Right ventricle myocardium inferior (tissue), 1 donor: ENCODE measurements at regions not wholly inside any gene's neighbourhood (a gene's known extent, or its start where the extent isn't known, plus 50 kb on each side); places are given as distances from the start of the nearest gene placed in this dataset.
"Not testable (repeated sequence)": the region's sequence is repeated elsewhere in the genome, so short reads cannot be mapped to it uniquely, and the experiment has no call there.

Experiments
- ATAC-seq: fragments of 200-7000 bp; cut with Tn5 transposase; one replicate; pipeline ENCODE4 v1.9.1; 2020; ENCODE audit warnings: mild to moderate bottlenecking, moderate library complexity
- DNase-seq: peaks from one replicate; pipeline ENCODE4 v3.0.0; 2021; ENCODE audit errors: missing footprints
- intact Hi-C: fragments of 100-400 bp; cut with DNase I; formaldehyde crosslinking; loops from one replicate; pipeline ENCODE4 v1.11.0; 2022
- donor health status: DM: no; HTN: yes; CAD: no; lungs with severe emphysema.

- ATAC-seq, intact Hi-C loops: not testable (repeated sequence)
These were observed 224.5 kb upstream of the PLGLB1 start for GRCh38 chr2:87246066-87246717.

GRCh38 chr2:87252046-87252445 is 230.4 kb upstream of the PLGLB1 start:
- intact Hi-C loops, DNase-seq: not testable (repeated sequence)
- peak; percentile 57 for ATAC-seq

More at GRCh38 chr2:87246066-87246717, 224.5 kb upstream of the PLGLB1 start:
- DNase-seq, result not testable (repeated sequence)

- ATAC-seq, intact Hi-C loops, DNase-seq: not testable (repeated sequence)
These were observed 232.9 kb upstream of the PLGLB1 start for GRCh38 chr2:87254562-87254961.

GRCh38 chr2:87255410-87255809 is 233.8 kb upstream of the PLGLB1 start:
- ATAC-seq, DNase-seq, intact Hi-C loops: not testable (repeated sequence)

GRCh38 chr2:87258887-87259286 is 237.2 kb upstream of the PLGLB1 start:
- ATAC-seq, intact Hi-C loops, DNase-seq: not testable (repeated sequence)

- DNase-seq, ATAC-seq, intact Hi-C loops: not testable (repeated sequence)
These were observed 240.6 kb upstream of the PLGLB1 start for GRCh38 chr2:87262184-87262702.

GRCh38 chr2:87263868-87264518 is 242.3 kb upstream of the PLGLB1 start:
- ATAC-seq, intact Hi-C loops, DNase-seq: not testable (repeated sequence)

- DNase-seq, intact Hi-C loops: not testable (repeated sequence)
- ATAC-seq, result peak; percentile 72
These were observed 253.5 kb upstream of the PLGLB1 start for GRCh38 chr2:87275192-87275591.

- ATAC-seq, result peak; percentile 83
- DNase-seq, intact Hi-C loops: not testable (repeated sequence)
These were observed 254.5 kb upstream of the PLGLB1 start for GRCh38 chr2:87275974-87276629.

- DNase-seq, ATAC-seq, intact Hi-C loops: not testable (repeated sequence)
These were observed 255.0 kb upstream of the PLGLB1 start for GRCh38 chr2:87276673-87277072.

GRCh38 chr2:87277734-87278133 is 256.1 kb upstream of the PLGLB1 start:
- intact Hi-C loops, DNase-seq, ATAC-seq: not testable (repeated sequence)

- ATAC-seq, DNase-seq, intact Hi-C loops: not testable (repeated sequence)
These were observed 259.1 kb upstream of the PLGLB1 start for GRCh38 chr2:87280596-87281355.

- ATAC-seq, DNase-seq, intact Hi-C loops: not testable (repeated sequence)
These were observed 262.3 kb upstream of the PLGLB1 start for GRCh38 chr2:87283735-87284470.

GRCh38 chr2:87284471-87284772 is 262.8 kb upstream of the PLGLB1 start:
- DNase-seq, intact Hi-C loops, ATAC-seq: not testable (repeated sequence)

- DNase-seq, intact Hi-C loops, ATAC-seq: not testable (repeated sequence)
These were observed 263.5 kb upstream of the PLGLB1 start for GRCh38 chr2:87285139-87285538.

GRCh38 chr2:87290566-87291307 is 269.1 kb upstream of the PLGLB1 start:
- ATAC-seq, DNase-seq, intact Hi-C loops: not testable (repeated sequence)
